GM23248 (cell line): ENCODE measurements at regions not wholly inside any gene's neighbourhood (a gene's known extent, or its start where the extent isn't known, plus 50 kb on each side); places are given as distances from the start of the nearest gene placed in this dataset.

Experiments
- DNase-seq: peaks from one replicate; pipeline ENCODE4 v3.0.0-alpha.2; 2015
- H2AFZ ChIP-seq: fragments of 200-600 bp; sonication (generic); 2 replicates; pipeline ENCODE4 v1.6.1; 2016; ENCODE audit warnings: antibody characterized with exemption
- H3F3A ChIP-seq: fragments of 200-600 bp; sonication (generic); 2 replicates; pipeline ENCODE4 v1.6.1; 2016; ENCODE audit warnings: mild to moderate bottlenecking, antibody characterized with exemption, mixed run types; ENCODE audit not compliant: insufficient read depth
- H3K27ac ChIP-seq: fragments of 200-600 bp; sonication (generic); 2 replicates; pipeline ENCODE4 v1.5.1; 2016; ENCODE audit warnings: mild to moderate bottlenecking
- H3K27me3 ChIP-seq: fragments of 200-600 bp; sonication (generic); replicated peaks from 2 replicates; pipeline ENCODE4 v1.6.1; 2016; ENCODE audit warnings: mild to moderate bottlenecking; ENCODE audit not compliant: insufficient read depth
- H3K36me3 ChIP-seq: fragments of 200-600 bp; sonication (generic); 2 replicates; pipeline ENCODE4 v1.6.1; 2016; ENCODE audit warnings: low read depth, mild to moderate bottlenecking
- H3K4me1 ChIP-seq: fragments of 200-600 bp; sonication (generic); 2 replicates; pipeline ENCODE4 v1.6.1; 2016; ENCODE audit warnings: mild to moderate bottlenecking; ENCODE audit not compliant: insufficient read depth
- H3K4me2 ChIP-seq: fragments of 200-600 bp; sonication (generic); one replicate; pipeline ENCODE4 v1.6.1; 2016; ENCODE audit warnings: mild to moderate bottlenecking; ENCODE audit not compliant: unreplicated experiment
- H3K4me3 ChIP-seq: fragments of 200-600 bp; sonication (generic); 2 replicates; pipeline ENCODE4 v1.5.1; 2016; ENCODE audit warnings: mild to moderate bottlenecking
- H3K79me2 ChIP-seq: fragments of 200-600 bp; sonication (generic); 2 replicates; pipeline ENCODE4 v1.6.1; 2016; ENCODE audit warnings: mild to moderate bottlenecking; ENCODE audit not compliant: insufficient read depth
- H3K9ac ChIP-seq: fragments of 200-600 bp; sonication (generic); 2 replicates; pipeline ENCODE4 v1.6.1; 2016; ENCODE audit warnings: mild to moderate bottlenecking
- H3K9me2 ChIP-seq: fragments of 200-600 bp; sonication (generic); 2 replicates; pipeline ENCODE4 v1.6.1; 2016; ENCODE audit warnings: mixed run types, mild to moderate bottlenecking, moderate library complexity; ENCODE audit not compliant: insufficient read depth
- H3K9me3 ChIP-seq: fragments of 200-600 bp; sonication (generic); one replicate; pipeline ENCODE4 v1.6.1; 2017; ENCODE audit warnings: low read depth
- H4K20me1 ChIP-seq: fragments of 200-600 bp; sonication (generic); 2 replicates; pipeline ENCODE4 v1.6.0; 2016; ENCODE audit not compliant: insufficient read depth
- EZH2 ChIP-seq: fragments of 200-600 bp; sonication (generic); IDR thresholded peaks from 2 replicates; pipeline ENCODE4 v1.6.1; 2018; ENCODE audit warnings: antibody characterized with exemption, mild to moderate bottlenecking; ENCODE audit not compliant: insufficient read depth, poor library complexity, severe bottlenecking
- EZH2phosphoT487 ChIP-seq: fragments of 200-600 bp; sonication (generic); IDR thresholded peaks from 2 replicates; pipeline ENCODE4 v1.6.1; 2018; ENCODE audit warnings: antibody characterized with exemption, moderate library complexity, mild to moderate bottlenecking, low read depth; ENCODE audit not compliant: insufficient read depth
- WGBS, 2 experiments: methylation state at CpG; one replicate each; pipeline ENCODE4 v1.1.6; 2015 to 2017; ENCODE audit warnings: low lambda C conversion rate in 2 of 2, low coverage in 1 of 2; ENCODE audit errors: missing lambda C conversion rate in 2 of 2; 5-methylcytosine and 5-hydroxymethylcytosine counted together
- in situ Hi-C: fragments of 300-500 bp; cut with MboI; formaldehyde crosslinking; loops from 2 replicates; pipeline ENCODE4 v1.15.0; 2020

DNA sequence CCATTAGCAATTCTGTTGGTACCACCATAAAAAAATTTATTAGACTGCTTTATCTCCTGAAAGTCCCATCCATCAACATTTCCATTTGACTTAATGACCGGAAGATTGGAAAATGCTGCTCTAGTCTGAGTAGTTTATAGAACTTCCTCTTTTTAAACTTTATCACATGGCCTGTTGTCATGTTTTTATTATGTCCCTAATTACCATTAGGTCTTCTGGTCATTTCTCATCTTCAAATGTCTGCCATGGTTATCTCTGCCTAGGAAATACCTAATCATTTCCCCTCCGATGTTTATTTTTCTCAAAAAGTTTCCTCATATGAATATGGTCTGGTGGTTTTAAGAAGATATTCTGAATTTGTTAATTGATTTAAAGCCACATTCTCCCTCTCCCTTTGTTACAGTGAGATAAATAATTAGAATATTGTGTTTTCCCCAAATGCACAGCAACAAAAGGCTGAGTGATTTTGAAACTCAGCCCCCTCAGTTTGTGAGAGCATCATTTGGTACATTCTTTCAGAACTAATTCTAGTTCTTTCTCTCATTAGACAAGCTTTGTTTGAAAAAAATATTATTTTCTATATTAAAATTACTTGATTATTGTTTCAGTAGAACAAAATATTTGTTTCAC, 317.1 kb upstream of the ST6GAL2 start:
- H3K36me3 ChIP-seq, result no peaks in the 10 kb centered on the region
- H3K9ac ChIP-seq, result no peak overlapping the region
- no peak overlapping the region for H3K4me2 ChIP-seq
- no peaks in the 10 kb centered on the region for H3F3A ChIP-seq
- no peaks in the 10 kb centered on the region for H4K20me1 ChIP-seq
- 19 to 24% methylated on average over 2 of the region's 2 CpGs for WGBS, 2 experiments
- H2AFZ ChIP-seq, result no peak overlapping the region
- no peak for DNase-seq
- H3K27me3 ChIP-seq, result no peaks in the 10 kb centered on the region
- H3K79me2 ChIP-seq, result no peaks in the 10 kb centered on the region
- TF ChIP-seq EZH2phosphoT487 (no peak), EZH2 (no peak)
- no peaks in the 10 kb centered on the region for H3K9me3 ChIP-seq
- in situ Hi-C loops, result no loop called here
- no peaks in the 10 kb centered on the region for H3K9me2 ChIP-seq
- no peak overlapping the region for H3K4me3 ChIP-seq
- H3K27ac ChIP-seq, result no peak overlapping the region
- no peaks in the 10 kb centered on the region for H3K4me1 ChIP-seq

DNA sequence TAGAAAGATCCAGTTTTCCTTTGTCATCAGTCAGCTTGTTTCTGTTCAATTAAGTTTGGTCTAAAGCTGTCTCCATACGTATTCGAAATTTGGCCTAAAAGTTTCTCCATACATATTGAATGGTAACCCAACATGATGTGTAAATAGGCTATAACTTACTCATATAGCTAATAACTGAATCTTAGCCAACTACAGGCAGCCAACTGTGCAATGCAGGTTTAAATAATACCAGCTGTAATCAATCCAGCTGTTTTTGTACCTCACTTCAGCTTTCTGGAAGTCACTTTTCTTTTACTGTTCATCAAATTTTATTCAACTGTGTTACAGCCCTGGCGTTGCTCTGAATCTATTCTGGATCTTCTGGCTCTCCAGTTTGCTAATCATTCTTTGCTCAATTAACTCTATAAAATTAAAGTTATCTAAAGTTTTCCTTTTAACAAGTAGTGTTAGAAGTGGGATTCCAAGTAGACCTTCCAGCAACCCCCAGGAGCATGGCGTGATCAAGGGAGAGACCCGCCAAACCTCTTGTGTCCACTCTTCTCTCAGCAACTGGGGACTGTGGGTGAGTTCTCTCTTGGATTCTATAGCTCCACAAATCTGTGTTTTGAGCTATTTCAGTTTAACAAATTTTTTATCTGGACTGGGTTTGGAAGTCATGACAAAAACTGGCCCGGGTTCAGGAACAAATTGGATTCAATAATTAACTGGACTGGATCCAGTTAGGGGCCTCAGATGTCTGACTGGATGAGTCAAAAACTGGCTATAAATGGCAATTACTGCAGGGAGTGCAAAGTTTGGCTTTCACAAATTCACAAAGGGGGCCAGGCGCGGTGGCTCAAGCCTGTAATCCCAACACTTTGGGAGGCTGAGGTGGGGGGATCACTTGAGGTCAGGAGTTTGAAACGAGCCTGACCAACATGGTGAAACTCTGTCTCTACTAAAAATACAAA, 329.7 kb upstream of the ST6GAL2 start:
- whole genome bisulfite sequencing, 2 experiments, result 5 to 7% methylated on average over 9 of the region's 9 CpGs
- DNase-seq, result no peak
- no peaks in the 10 kb centered on the region for H3K4me1 ChIP-seq

DNA sequence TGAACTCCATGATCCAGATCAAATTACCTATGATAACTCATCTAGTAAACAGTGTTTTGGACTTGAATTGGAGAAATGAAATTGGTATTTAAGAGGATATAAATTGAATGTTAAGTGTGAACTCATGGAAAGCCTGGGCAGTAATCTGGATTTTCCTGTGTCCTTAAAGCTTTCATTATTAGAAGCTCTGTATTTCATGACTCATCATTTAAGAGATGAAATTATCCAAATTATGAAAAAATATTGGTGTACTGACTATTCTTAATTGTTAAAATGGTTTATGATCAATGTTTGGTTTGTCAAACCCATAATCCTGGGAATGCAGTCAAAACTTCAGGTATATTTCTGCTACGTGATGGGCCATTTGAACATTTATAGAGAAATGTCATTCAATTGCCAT, 332.2 kb upstream of the ST6GAL2 start:
- Histone ChIP-seq H3K9me2 (no peaks in the 10 kb centered on the region), H3K27ac (no peak overlapping the region), H3K79me2 (no peaks in the 10 kb centered on the region), H4K20me1 (no peaks in the 10 kb centered on the region), H3K4me1 (no peaks in the 10 kb centered on the region), H3K9me3 (no peaks in the 10 kb centered on the region), H3K4me2 (no peak overlapping the region), H2AFZ (no peak overlapping the region), H3F3A (no peaks in the 10 kb centered on the region), H3K9ac (no peak overlapping the region), H3K27me3 (no peaks in the 10 kb centered on the region), H3K4me3 (no peak overlapping the region), H3K36me3 (no peaks in the 10 kb centered on the region)
- in situ Hi-C loops, result no loop called here
- no peak for TF ChIP-seq EZH2
- no peak for TF ChIP-seq EZH2phosphoT487
- DNase-seq, result no peak
- WGBS, 2 experiments, result 26 to 33% methylated on average over 1 of the region's 1 CpG

More for the DNA sequence above, 329.7 kb upstream of the ST6GAL2 start:
- Histone ChIP-seq H3F3A (no peaks in the 10 kb centered on the region), H3K9ac (no peak overlapping the region), H4K20me1 (no peaks in the 10 kb centered on the region), H3K9me3 (no peaks in the 10 kb centered on the region), H3K4me2 (no peak overlapping the region), H3K27me3 (no peaks in the 10 kb centered on the region), H3K9me2 (no peaks in the 10 kb centered on the region), H3K27ac (no peak overlapping the region), H3K36me3 (no peaks in the 10 kb centered on the region), H3K4me3 (no peak overlapping the region), H3K79me2 (no peaks in the 10 kb centered on the region), H2AFZ (no peak overlapping the region)
- in situ Hi-C loops, result no loop called here
- no peak for TF ChIP-seq EZH2phosphoT487
- TF ChIP-seq EZH2, result no peak

DNA sequence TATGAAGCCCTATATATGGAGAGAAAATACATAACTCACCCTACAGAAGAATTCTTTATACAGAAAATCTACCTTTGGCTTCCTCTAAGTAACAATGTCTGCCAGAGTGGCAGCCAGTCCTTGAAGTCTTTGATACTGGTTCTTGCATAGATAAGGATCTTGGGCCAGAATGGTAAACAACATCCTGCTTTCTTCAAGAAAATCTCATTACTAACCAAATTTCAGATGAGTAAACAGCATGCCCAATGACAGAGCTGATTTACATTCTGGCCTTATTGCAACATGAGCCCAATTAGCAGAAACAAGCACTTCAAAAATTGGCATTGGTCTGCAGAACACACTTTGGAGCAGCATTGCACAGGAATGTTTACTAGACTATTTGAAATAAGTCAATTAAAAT, 336.5 kb upstream of the ST6GAL2 start:
- no peak for TF ChIP-seq EZH2
- TF ChIP-seq EZH2phosphoT487, result no peak
- H4K20me1 ChIP-seq, result no peaks in the 10 kb centered on the region
- H3K79me2 ChIP-seq, result no peaks in the 10 kb centered on the region
- no peaks in the 10 kb centered on the region for H3K36me3 ChIP-seq
- no peak overlapping the region for H3K27ac ChIP-seq
- H3K9ac ChIP-seq, result no peak overlapping the region
- H3K4me2 ChIP-seq, result no peak overlapping the region
- no peaks in the 10 kb centered on the region for H3K27me3 ChIP-seq
- in situ Hi-C loops, result no loop called here
- H2AFZ ChIP-seq, result no peak overlapping the region
- no peak overlapping the region for H3K4me3 ChIP-seq
- no peaks in the 10 kb centered on the region for H3K9me2 ChIP-seq
- H3K4me1 ChIP-seq, result no peaks in the 10 kb centered on the region
- H3K9me3 ChIP-seq, result no peaks in the 10 kb centered on the region
- DNase-seq, result no peak
- no peaks in the 10 kb centered on the region for H3F3A ChIP-seq
